Choroid plexus epithelial cell (primary cell): ENCODE measurements at regions not wholly inside any gene's neighbourhood (a gene's known extent, or its start where the extent isn't known, plus 50 kb on each side); places are given as distances from the start of the nearest gene placed in this dataset.

Source experiments
- DNase-seq: peaks from one replicate; pipeline ENCODE4 v3.0.0-alpha.2; 2010; ENCODE audit warnings: low read depth
- H3K4me3 ChIP-seq: 2 replicates; pipeline ENCODE4 v1.5.1; 2011; ENCODE audit warnings: low read depth, mild to moderate bottlenecking, control low read depth, low read length, moderate library complexity
- TF ChIP-seq, protein P1 (sequence below): conservative IDR thresholded peaks from 2 replicates; pipeline ENCODE4 v1.5.1; 2011; ENCODE audit warnings: low read depth, mild to moderate bottlenecking, control low read depth, inconsistent platforms, low read length, moderate library complexity

DNA sequence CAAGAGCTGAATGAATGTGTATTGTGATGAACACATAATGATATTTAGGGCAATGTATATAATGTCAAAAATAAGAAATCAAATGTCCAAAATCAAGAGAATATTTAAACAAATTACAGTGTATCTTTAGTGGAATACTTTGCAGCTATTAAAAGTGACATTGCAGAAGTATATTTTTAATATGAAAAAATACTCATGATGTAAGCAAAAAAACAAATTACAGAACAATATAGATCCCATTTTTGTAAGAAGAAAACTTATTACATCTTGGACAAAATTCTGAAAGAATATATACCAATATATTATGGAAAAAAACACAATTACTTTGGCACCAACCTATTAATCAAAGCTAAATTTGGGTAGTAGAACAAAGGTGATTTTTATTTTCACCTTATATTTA is 308.2 kb upstream of the NEBL start:
- TF ChIP-seq, protein P1, sequence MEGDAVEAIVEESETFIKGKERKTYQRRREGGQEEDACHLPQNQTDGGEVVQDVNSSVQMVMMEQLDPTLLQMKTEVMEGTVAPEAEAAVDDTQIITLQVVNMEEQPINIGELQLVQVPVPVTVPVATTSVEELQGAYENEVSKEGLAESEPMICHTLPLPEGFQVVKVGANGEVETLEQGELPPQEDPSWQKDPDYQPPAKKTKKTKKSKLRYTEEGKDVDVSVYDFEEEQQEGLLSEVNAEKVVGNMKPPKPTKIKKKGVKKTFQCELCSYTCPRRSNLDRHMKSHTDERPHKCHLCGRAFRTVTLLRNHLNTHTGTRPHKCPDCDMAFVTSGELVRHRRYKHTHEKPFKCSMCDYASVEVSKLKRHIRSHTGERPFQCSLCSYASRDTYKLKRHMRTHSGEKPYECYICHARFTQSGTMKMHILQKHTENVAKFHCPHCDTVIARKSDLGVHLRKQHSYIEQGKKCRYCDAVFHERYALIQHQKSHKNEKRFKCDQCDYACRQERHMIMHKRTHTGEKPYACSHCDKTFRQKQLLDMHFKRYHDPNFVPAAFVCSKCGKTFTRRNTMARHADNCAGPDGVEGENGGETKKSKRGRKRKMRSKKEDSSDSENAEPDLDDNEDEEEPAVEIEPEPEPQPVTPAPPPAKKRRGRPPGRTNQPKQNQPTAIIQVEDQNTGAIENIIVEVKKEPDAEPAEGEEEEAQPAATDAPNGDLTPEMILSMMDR, result no peak
- H3K4me3 ChIP-seq, result no peak overlapping the region
- DNase-seq, result no peak

DNA sequence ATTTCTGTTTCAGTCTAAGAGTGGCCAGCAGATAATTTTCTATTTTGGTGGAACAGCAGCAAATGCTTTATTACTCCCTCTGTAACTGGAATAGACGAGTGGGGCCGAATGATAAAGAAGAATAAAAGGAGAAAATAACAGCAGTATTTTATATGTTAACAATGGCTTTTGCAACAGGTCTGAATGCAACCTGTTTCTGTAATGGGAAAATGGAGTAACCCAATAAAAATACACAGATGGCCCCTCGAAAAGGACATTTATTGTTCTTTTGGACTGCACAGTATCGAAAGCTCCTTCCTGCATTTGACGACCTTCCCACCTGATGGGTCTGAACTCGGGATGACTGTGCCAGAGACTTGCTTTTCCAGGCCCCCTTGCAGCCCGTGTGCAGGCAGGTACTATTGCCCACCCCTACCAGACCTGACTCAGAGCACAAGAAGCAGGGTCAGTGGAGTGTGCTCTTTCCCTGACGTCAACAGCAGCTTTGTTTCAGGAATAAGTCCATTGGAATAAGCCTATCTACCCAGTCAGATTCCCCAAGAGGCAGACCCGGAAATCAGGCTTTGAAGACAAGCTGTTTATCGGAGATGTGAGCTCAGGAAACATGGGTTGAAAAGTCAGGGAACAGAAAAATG is 306.5 kb upstream of the NEBL start:
- TF ChIP-seq, protein P1, result no peak
- no peak for DNase-seq
- no peak overlapping the region for H3K4me3 ChIP-seq

DNA sequence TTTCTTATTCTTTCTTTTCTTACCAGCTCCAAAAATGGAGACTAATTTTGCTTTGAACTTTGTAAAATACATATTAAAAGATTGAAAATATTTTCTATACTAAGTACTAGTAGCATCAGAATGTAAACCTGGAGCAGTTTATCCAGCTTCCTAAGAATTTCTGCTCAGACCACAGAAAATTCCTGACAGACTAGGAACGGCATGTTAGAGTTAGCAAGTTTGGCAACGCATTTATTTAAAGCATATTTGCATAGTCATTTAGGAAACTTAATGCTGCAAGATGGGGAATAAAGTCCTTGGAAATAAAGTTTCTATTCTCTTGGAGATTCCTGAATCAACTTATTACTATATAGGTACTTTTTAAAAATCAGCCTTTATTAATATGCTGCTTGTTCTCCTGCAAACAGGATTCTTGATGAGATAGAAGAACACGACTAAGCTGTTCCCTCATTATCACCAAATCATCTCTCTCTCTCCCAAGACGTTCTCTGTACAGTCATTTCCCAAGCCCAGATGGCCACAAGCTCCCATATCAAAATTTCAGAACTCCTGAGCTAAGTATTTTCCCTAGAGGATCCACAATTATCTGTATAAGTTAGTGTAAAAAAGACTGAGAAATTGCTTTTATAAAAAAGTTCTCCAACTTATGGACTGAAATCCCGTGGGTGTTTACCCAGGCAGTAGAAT is 305.8 kb upstream of the NEBL start:
- no peak for DNase-seq
- H3K4me3 ChIP-seq, result no peak overlapping the region
- TF ChIP-seq, protein P1, result no peak

DNA sequence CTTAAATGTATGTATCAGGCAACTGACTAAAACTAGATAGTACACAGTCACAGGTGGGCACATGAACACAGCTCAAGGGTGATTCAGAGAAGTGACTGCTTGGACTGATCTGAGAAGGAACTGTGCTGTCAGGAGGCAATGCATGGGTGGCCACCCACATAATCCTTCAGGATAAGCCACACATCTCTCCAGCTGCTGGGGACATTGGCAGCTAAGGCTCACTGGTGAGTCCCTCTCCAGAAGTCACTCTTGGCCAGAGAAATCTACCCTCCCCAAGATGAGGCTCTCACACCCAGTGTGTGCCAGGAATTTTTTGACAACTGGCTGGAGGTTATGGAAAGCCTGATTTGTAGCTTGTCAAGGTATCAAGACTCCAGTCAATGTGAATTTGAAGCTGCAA is 302.4 kb upstream of the NEBL start:
- no peak for DNase-seq
- TF ChIP-seq, protein P1, result no peak
- no peak overlapping the region for H3K4me3 ChIP-seq

DNA sequence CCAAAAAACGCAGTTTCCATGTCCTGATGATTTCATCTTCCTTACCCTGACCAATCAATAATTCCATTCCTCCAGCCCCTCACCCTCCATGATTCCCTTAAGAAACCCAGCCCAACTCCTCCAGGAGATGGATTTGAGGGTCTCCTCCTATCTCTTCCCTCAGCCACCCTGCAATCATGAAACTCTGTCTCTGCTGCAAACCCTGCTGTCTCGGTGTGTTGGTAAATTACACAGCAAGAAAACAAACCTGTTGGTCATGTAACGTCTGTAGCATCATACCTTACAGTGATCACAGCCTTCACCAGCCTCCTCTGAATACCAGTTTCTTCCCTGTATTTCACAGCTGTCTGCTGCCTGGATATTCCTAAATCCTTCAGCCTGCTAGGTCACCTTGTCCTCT is 300.7 kb upstream of the NEBL start:
- TF ChIP-seq, protein P1, result no peak
- no peak overlapping the region for H3K4me3 ChIP-seq
- no peak for DNase-seq

DNA sequence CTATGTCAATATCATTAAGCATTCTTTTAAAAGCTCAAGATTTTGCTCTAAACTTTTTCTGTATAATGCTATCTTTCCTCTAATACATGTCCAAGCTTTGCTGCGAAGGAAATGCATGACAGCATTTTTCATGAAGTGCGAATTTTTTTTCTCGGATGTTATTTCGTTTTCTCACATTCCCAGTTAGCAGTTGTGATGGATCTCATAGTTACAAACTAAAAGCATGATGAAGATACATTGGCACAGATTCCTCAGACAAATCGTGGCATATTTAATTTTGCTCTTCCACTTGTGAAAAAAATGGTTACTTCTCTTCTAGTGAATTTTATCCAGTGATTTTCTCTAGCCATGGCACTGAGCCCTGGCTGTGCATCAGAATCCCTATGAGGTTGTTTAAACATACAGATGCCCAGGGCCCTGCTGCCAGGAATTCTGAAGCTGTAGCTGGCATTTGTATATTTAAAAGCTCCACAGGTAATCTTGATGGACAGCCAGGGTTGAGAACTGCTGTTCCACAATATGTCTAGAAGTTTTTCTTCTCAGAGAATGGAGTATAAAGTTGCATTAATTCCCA is 299.8 kb upstream of the NEBL start:
- TF ChIP-seq, protein P1, result no peak
- no peak overlapping the region for H3K4me3 ChIP-seq
- DNase-seq, result no peak
